UCSD-AML1 (cell line): ENCODE measurements at regions not wholly inside any gene's neighbourhood (a gene's known extent, or its start where the extent isn't known, plus 50 kb on each side); places are given as distances from the start of the nearest gene placed in this dataset.
"Not testable (repeated sequence)": the region's sequence is repeated elsewhere in the genome, so short reads cannot be mapped to it uniquely, and the experiment has no call there.

Source experiments
- DNase-seq: peaks from one replicate; lab custom pipeline; 2025; ENCODE audit not compliant: unreplicated experiment; lab: John Stamatoyannopoulos, UW

DNA sequence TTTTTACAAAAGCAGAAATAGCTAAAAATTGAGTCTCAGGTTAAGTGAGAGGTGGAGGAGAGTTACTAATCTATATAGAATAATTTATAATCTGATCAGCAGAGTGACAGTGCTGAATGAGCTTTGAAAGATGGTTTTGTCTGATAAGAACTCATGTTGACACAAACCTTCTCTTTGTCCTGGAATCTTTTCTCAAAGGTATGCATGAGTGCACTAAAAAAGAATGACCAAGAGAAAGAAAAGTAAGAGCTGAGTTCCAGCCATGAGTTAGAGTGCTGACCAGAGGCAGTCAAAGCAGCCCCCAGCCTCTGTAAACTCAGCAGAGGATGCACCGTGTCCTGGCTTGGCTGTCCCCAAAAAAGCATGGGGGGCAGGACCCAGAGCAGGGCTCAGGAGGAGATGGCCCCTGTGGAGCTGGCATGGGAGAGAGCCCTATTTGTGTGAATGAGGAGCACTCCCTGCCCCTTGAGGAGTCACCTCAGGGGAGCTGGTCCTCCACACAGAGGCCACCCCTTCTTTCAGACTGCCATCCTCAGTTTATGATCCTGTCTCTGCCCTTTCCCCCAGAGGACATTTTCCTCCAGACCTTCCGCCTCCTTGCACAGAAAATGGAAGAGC, 129.8 kb downstream of the SEC23A start:
- no peak for DNase-seq

DNA sequence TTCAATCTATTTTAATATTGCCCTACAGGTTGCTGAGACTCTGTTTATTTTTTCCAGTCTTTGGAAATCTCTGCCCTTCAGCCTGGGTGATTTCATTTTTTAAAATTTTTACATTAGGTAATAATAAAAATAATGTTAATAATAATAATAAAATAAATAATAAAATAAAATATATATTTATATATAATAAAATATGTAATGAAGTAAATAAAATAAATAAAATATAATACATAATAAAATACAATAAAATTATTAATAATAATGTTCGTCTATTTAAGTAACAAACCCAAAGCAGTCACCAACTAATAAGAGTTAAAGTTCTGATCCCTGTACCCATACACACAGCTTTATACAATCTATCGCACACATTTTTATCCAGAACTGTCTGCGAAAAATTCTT, 130.5 kb downstream of the SEC23A start:
- DNase-seq = no peak

DNA sequence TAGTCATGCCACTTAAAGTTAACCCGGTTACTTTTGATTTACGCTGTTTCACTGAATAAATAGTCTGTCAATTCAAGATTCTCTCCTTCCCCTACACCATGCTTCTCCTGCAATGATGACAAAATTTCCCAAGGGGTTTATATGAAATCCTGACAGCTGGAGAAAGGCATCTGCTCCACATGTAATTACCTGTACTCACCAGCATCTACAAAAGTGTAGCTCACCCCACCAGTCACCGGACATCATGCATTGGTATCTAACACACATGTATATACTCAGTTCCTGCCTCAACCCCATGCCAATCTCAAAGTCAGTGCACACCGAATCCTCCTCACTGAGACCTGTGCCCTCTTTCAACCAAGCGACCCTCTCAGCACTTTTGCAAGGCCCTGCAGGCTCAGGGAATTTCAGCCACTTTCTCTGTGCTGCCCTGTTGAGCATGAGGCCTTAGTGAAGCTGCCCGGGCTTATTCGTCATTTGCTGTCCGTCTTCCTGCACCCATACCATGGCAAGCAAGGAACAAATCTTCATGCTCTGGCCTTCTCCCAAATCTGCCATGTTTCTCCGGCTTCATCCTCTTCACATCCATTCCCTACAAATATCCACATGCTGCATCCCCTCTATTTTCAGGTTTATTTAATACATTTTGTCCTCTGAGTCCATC, 131.6 kb downstream of the SEC23A start:
- DNase-seq = no peak

DNA sequence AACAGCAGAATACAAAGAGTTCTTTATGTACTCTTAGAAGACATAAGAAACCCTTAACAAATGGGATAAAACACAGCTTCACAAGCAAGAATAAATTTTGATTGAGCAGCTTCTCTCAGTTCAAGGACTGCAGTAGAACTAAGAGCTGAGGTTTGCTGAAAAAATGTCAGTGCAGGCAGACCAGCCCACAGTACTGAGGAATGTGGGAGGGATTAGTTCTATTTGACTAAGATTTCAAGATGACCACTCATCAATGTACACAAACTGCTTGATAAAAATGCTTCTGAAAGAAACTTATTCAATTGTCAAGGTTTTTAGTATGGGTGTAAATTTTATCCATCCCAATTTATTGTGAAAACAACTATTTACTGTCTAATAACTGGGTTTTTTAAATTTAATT, 138.4 kb downstream of the SEC23A start:
- DNase-seq = no peak

DNA sequence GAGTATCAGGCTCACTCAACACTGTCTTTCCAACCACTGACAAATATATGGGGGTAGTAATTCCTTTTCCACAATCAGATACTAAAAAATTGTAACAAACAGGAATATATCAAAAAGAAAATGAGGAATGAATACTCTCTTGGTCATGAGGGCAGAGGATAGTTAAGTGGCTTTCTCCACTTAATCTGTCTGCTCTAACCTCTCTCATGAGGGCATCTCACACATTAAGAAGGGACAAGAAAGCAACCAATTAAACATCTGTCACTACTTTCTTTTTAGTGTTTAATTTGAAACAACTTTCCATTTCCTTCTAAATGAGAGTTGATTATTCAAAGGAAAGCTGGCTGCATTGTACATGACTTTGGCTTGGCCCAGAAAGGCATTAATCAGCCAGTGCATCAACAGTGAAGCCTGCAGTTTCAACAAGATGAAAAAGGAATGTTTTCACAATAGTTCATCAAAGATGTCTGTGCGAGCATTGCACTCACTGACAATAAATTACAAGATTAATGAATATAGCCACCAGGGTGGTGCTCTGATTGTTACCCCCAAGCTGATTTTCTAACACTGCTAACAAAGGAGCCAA, 142.0 kb downstream of the SEC23A start:
- DNase-seq = no peak

- no peak for DNase-seq
Observed at GRCh38 chr14:38959021-38959420, 144.0 kb downstream of the SEC23A start.

DNA sequence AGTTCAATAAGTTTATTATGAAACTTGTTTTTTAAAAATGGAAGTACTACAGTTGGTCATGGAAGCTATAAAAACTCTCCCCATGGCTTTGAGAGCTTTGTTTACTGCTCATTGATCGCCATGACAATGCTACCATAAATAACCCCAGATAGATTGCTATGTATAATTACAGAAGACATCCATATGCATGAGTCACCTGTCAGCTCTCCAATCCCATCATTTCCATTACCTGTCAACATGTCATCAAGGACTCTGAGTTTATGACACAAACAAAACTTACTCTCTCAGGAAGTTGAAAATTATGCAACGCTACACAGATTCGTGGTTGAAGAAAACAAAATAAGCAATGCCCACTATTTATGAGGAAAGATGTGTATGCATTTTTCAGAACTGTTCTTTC, 144.4 kb downstream of the SEC23A start:
- DNase-seq = no peak

DNA sequence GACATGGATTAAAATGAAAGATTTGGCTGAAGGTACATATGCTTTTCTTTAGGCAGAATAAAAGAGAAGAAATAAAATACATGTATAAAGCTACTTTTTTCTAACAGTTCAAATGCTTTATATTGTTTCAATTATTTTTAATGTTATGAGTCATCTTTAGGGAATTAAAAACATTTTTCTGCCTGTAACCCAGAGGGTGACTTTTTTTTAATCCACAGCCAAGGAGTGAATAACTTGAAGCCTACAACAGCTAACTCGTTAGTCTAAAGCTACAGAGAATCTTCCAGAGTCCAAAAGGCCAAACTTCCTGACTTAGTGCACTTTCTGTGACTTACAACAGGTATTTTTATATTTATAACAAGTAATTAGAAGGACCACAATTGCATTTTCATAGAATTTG, 151.6 kb downstream of the SEC23A start:
- DNase-seq = no peak

- DNase-seq = no peak
Observed at GRCh38 chr14:38950676-38951075, 152.4 kb downstream of the SEC23A start.

GRCh38 chr14:38948576-38948975, 154.5 kb downstream of the SEC23A start:
- DNase-seq = no peak

- no peak for DNase-seq
Observed at GRCh38 chr14:38948171-38948570, 154.9 kb downstream of the SEC23A start.

GRCh38 chr14:38947343-38947742, 155.7 kb downstream of the SEC23A start:
- DNase-seq = no peak

- no peak for DNase-seq
Observed at GRCh38 chr14:38944691-38945090, 158.3 kb downstream of the SEC23A start.

DNA sequence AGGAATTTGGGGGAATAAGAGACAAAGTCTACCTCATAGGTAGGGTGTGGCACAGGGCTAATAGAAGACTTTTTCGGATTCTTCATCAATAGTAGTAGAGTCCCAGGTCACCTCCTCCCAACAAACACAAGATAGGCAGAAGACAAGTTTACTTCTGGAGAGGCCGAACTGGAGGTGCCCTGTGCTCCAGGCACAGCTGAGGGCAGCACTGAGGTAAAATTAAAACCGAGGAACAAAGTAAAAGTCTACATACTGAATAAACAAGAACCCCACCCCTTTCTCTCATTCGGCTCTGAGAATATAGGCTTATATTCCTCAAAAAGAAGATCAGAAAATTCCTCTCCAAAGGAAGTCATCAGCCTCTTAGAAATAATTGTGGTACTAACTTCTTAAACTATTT, 161.5 kb downstream of the SEC23A start:
- no peak for DNase-seq

- DNase-seq = not testable (repeated sequence)
Observed at GRCh38 chr14:38932653-38933000, 170.4 kb downstream of the SEC23A start.

DNA sequence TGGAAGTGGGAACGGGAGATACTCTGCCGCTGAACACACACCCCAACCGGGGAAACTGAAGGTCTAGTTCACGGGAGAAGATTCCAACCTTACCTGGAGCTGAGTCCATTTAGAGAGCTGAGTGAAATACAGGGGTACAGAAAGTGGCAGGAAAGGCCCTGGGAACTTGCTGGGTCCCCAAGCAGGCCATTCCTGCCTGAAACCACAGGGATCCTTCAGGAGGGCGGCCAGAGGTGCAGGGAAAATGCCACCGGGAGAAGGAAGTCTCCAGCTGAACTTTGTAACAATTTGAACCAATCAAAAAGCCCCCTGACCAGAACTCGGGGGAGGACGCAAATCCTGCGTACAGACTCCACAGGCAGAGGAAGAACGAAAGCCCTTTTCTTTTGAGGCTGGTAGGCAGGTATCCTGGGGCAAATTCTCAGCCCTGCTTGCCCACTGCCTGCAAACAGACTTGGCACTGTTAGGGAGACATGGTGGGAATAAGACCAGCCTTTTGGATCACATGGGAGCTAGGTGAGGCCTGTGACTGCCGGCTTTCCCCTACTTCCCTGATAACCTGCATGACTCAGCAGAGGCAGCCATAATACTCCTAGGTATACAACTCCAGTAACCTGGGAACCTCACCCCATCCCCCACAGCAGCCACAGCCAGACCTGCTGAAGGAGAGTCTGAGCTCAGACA, 170.9 kb downstream of the SEC23A start:
- no peak for DNase-seq

DNA sequence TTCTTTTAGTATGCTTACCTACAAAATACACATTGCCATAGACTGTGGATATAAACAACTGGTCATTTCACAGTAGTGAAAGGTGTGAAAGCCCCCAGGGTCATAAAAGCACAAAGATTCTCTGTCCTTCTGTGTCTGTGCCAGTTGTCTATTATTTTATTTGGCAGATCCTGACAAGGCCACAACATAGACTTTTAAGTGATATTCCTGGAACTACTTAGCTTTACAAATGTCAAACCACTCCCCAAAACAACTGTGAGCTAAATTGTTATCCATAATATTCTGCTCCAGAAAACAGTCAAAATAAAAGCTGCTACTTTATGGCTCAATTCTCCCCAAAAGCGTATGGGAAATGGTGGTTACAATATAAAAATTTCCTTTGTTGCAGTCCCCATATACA, 172.1 kb downstream of the SEC23A start:
- DNase-seq = no peak

GRCh38 chr14:38930022-38930421, 173.0 kb downstream of the SEC23A start:
- DNase-seq = no peak

GRCh38 chr14:38929416-38929815, 173.6 kb downstream of the SEC23A start:
- no peak for DNase-seq

DNA sequence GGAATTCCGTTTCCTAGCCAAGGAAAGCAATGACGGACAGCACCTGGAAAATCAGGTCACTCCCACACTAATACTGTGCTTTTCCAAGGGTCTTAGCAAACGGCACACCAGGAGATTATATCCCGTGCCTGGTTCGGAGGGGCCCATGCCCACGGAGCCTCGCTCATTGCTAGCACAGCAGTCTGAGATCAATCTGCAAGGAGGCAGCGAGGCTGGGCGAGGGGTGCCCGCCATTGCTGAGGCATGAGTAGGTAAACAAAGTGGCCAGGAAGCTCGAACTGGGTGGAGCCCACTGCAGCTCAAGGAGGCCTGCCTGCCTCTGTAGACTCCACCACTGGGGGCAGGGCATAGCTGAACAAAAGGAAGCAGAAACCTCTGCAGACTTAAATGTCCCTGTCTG, 181.1 kb downstream of the SEC23A start:
- not testable (repeated sequence) for DNase-seq

- DNase-seq = no peak
Observed at GRCh38 chr14:38915125-38915524, 187.9 kb downstream of the SEC23A start.

DNA sequence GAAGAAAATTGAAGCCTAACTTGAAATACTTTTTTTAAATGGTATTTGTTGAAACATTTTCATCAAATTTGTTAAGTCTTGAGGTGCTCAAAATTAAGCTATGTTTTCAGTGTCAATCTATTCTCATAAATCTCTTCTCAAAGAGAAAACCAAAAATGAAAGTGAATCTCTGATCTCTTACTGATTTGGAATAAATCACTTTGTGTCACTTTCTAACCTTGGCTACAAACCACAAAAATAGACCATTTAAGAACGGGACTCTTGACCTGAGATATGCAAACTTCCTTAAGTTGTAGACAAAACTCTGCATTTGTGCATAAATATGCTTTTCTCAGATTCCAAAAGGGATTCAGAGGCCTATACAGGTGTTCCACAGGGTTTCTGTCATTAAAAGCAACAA, 192.9 kb downstream of the SEC23A start:
- no peak for DNase-seq
